H1 (cell line): ENCODE measurements at regions not wholly inside any gene's neighbourhood (a gene's known extent, or its start where the extent isn't known, plus 50 kb on each side); places are given as distances from the start of the nearest gene placed in this dataset.

Source experiments
- SIRT6 ChIP-seq: IDR thresholded peaks from one replicate; pipeline ENCODE4 v1.7.1; 2012; ENCODE audit warnings: low read length, inconsistent platforms
- SIX5 ChIP-seq: IDR thresholded peaks from 2 replicates; pipeline ENCODE4 v1.6.1; 2011; ENCODE audit warnings: mild to moderate bottlenecking, low read depth, low read length
- TEAD4 ChIP-seq: IDR thresholded peaks from 2 replicates; pipeline ENCODE4 v1.6.1; 2012; ENCODE audit warnings: low read depth, low read length, inconsistent platforms, mixed read lengths
- TF ChIP-seq, protein P1 (sequence below): IDR thresholded peaks from 2 replicates; pipeline ENCODE4 v1.6.1; 2012; ENCODE audit warnings: low read length, inconsistent platforms
- TF ChIP-seq, protein P2 (sequence below): IDR thresholded peaks from 2 replicates; pipeline ENCODE4 v1.6.1; 2011; ENCODE audit warnings: low read depth, mild to moderate bottlenecking, low read length; ENCODE audit not compliant: insufficient read depth

GRCh38 chr3:1929788-1930414 lies 168.8 kb upstream of the CNTN4 start (continued):
- TF ChIP-seq SIX5 (no peak), SIRT6 (no peak), TEAD4 (no peak)
- TF ChIP-seq, protein P1, sequence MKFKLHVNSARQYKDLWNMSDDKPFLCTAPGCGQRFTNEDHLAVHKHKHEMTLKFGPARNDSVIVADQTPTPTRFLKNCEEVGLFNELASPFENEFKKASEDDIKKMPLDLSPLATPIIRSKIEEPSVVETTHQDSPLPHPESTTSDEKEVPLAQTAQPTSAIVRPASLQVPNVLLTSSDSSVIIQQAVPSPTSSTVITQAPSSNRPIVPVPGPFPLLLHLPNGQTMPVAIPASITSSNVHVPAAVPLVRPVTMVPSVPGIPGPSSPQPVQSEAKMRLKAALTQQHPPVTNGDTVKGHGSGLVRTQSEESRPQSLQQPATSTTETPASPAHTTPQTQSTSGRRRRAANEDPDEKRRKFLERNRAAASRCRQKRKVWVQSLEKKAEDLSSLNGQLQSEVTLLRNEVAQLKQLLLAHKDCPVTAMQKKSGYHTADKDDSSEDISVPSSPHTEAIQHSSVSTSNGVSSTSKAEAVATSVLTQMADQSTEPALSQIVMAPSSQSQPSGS = no peak
- TF ChIP-seq, protein P2, sequence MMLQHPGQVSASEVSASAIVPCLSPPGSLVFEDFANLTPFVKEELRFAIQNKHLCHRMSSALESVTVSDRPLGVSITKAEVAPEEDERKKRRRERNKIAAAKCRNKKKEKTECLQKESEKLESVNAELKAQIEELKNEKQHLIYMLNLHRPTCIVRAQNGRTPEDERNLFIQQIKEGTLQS = no peak
- TF ChIP-seq, all 59 proteins: peak for 0
